NT2/D1 (cell line): ENCODE measurements at regions not wholly inside any gene's neighbourhood (a gene's known extent, or its start where the extent isn't known, plus 50 kb on each side); places are given as distances from the start of the nearest gene placed in this dataset.
A peak's percentile ranks its signal among the peaks of the same experiment; 100 is the strongest.

Source experiments
- DNase-seq: peaks from one replicate; pipeline ENCODE4 v3.0.0-alpha.2; 2011; ENCODE audit warnings: low read depth, low spot score
- H3K27me3 ChIP-seq: 2 replicates; pipeline ENCODE4 v1.6.0; 2011; ENCODE audit warnings: mild to moderate bottlenecking; ENCODE audit not compliant: insufficient read length, insufficient read depth
- H3K36me3 ChIP-seq: 2 replicates; pipeline ENCODE4 v1.6.1; 2011; ENCODE audit warnings: mild to moderate bottlenecking, low read length, mixed read lengths; ENCODE audit not compliant: insufficient read depth, insufficient read length
- H3K4me1 ChIP-seq: 2 replicates; pipeline ENCODE4 v1.5.1; 2011; ENCODE audit not compliant: insufficient read depth, insufficient read length
- H3K4me3 ChIP-seq: 2 replicates; pipeline ENCODE4 v1.5.1; 2011; ENCODE audit warnings: low read depth; ENCODE audit not compliant: insufficient read length
- H3K9ac ChIP-seq: 2 replicates; pipeline ENCODE4 v1.6.0; 2011; ENCODE audit warnings: low read depth; ENCODE audit not compliant: insufficient read length
- H3K9me3 ChIP-seq: 2 replicates; pipeline ENCODE4 v1.5.1; 2011; ENCODE audit warnings: mild to moderate bottlenecking, low read length; ENCODE audit not compliant: insufficient read depth
- SUZ12 ChIP-seq: IDR thresholded peaks from 2 replicates; pipeline ENCODE4 v1.6.1; 2011; ENCODE audit not compliant: insufficient read length, insufficient read depth; ENCODE audit errors: extremely low read depth
- YY1 ChIP-seq: IDR thresholded peaks from 2 replicates; pipeline ENCODE4 v1.6.1; 2011; ENCODE audit not compliant: insufficient read length, insufficient read depth
- ZNF274 ChIP-seq: IDR thresholded peaks from 2 replicates; pipeline ENCODE4 v1.6.1; 2011; ENCODE audit warnings: mild to moderate bottlenecking, low read depth, low read length

DNA sequence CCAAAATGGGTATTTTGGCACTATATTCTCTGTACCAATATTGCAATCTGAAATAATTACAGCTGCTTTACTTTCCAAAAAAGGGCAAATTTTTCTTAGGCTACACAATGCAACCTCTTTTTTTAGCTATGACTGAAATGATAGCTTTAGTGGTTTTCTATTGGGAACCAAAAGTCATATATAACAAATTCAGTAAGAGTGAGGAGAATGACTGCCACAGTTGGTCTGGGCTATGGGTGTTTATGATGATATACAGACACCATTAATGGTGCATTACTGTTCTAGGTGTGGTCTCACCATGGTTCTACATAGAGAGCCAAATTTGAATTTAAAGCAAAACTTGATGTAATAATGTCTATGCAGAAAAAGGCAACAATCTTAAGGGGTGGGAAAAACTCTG is 72.3 kb upstream of the PTBP2 start:
- Histone ChIP-seq H3K4me3 (no peak overlapping the region), H3K27me3 (no peaks in the 10 kb centered on the region), H3K36me3 (no peaks in the 10 kb centered on the region), H3K9ac (no peak overlapping the region), H3K9me3 (peaks cover 12% of the 10 kb centered on the region; the same call in 1 of the 2 replicates), H3K4me1 (no peaks in the 10 kb centered on the region)
- TF ChIP-seq SUZ12, result no peak
- TF ChIP-seq YY1, result no peak
- TF ChIP-seq ZNF274, result no peak
- DNase-seq, result no peak

DNA sequence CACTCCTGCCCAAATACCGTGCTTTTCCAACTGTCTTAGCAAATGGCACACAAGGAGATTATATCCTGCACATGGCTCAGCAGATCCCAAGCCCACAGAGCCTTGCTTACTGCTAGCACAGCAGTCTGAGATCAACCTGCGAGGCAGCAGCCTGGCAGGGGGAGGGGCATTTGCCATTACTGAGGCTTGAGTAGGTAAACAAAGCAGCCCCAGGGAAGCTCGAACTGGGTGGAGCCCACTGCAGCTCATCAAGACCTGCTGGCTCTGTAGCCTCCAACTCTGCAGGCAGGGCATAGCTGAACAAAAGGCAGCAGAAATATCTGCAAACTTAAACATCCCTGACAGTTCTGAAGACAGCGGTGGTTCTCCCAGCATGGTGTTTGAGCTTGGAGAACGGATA is 70.1 kb upstream of the PTBP2 start:
- H3K4me1 ChIP-seq, result no peaks in the 10 kb centered on the region
- H3K9ac ChIP-seq, result no peak overlapping the region
- H3K9me3 ChIP-seq, result peaks cover 12% of the 10 kb centered on the region; the same call in 1 of the 2 replicates
- no peak overlapping the region for H3K4me3 ChIP-seq
- H3K36me3 ChIP-seq, result no peaks in the 10 kb centered on the region
- no peak for TF ChIP-seq ZNF274
- no peak for TF ChIP-seq YY1
- peak; percentile 18 for DNase-seq
- no peaks in the 10 kb centered on the region for H3K27me3 ChIP-seq

DNA sequence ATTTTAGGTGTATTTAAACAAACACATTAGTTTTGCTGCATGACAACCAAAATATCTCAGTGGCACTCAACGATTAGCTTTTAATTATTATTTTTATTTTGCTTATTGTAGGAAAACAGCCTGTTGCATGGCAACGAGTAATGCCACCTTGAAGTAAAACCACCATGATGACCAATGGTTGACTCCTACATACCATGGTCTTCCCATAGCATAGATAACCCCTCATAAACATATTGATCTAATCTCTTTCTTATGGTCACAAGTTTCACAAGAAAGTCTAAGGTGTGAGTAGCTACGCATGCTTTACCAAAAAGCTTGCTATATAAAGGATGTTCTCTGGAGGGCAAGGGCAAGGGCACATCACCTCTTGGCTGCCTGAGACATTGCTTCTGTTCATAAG is 61.5 kb upstream of the PTBP2 start:
- Histone ChIP-seq H3K4me3 (no peak overlapping the region), H3K9ac (no peak overlapping the region), H3K36me3 (no peaks in the 10 kb centered on the region), H3K4me1 (no peaks in the 10 kb centered on the region), H3K27me3 (no peaks in the 10 kb centered on the region), H3K9me3 (peaks cover 15% of the 10 kb centered on the region)
- no peak for DNase-seq
- no peak for TF ChIP-seq YY1
- no peak for TF ChIP-seq SUZ12
- TF ChIP-seq ZNF274, result no peak

GRCh38 chr1:96660503-96660902 is 61.1 kb upstream of the PTBP2 start:
- Histone ChIP-seq H3K36me3 (no peaks in the 10 kb centered on the region), H3K9me3 (peaks cover 15% of the 10 kb centered on the region), H3K9ac (no peak overlapping the region), H3K4me1 (no peaks in the 10 kb centered on the region), H3K27me3 (no peaks in the 10 kb centered on the region), H3K4me3 (no peak overlapping the region)
- TF ChIP-seq SUZ12, result no peak
- no peak for TF ChIP-seq ZNF274
- no peak for TF ChIP-seq YY1
- DNase-seq, result no peak
